T-helper 9 cell (primary cell): ENCODE measurements at regions not wholly inside any gene's neighbourhood (a gene's known extent, or its start where the extent isn't known, plus 50 kb on each side); places are given as distances from the start of the nearest gene placed in this dataset.

Experiments used
- DNase-seq: peaks from one replicate; pipeline ENCODE4 v3.0.0-alpha.2; 2020

DNA sequence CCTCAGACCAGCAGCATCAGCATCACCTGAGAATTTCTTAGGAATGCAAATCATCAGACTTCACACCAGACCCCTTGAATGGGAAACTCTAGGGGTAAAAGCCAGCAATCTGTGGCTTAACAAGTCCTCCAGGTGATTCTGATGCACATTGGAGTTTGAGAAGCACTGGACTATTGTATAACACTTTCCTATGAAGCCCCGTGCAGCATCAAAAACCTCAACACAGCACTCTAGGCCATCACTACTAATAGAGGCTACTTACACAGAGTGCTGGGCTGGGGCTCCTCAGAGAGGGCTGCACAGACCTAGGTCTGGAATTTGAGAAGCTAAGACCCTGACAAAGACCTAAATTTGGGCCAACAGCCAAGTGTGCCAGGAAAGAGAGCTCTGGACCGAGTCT, 95.7 kb upstream of the ARAP3 start:
- no peak for DNase-seq

DNA sequence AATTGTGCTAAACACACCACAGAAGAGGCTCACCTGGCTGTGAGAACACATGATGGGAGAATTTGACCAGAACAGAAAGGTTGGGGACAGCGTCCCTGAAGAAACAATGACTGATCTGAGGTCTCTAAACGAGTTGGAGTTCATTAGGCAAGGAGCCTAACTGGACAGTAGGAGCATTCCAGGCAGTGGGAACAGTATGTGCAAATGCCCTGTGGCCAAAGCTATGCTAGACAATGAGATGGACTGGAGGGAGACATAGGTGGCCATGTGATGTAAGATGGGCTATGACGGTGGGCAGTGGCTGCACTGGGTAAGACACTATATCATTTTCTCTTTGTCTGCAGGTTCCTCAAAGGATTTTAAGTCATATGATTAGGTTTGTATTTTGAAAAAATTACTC, 95.1 kb upstream of the ARAP3 start:
- DNase-seq = no peak

DNA sequence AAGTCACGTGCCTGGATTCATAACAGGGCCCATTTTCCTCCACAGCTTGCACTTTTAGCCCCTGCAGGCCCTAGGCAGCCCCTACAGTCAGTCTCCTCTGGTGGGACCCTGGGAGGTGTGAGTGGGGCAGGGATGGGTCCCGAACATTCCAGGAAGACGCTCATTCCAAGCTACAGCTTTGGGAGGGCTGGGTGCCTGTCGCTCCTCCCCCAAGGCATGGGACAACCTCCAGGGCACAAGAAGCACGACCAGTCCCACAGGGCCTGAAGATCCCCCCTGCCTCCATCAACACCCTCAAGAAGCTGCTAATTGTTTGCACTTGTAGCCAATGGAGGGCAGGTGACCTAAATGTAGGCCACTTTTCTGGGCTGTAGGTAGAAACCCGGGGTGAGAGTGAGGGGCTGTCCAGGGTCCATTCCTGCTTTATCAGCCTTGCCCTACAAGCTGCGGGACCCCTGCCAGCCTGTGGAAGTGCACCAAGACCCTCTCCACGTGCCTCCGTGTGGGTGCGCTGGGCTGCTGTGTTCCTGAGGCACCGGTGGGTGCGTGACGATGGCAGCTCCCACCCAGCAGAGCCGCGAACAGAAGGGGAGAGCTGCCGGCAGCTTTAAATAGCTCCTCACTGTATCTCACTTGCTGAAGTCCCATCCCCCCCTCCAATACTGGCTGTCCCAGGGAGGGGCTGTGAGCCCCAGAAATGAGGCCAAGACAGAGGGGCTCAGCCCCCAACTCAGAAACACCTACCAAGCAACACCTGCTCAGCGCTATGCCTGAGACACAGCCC, 91.9 kb upstream of the ARAP3 start:
- DNase-seq = no peak

DNA sequence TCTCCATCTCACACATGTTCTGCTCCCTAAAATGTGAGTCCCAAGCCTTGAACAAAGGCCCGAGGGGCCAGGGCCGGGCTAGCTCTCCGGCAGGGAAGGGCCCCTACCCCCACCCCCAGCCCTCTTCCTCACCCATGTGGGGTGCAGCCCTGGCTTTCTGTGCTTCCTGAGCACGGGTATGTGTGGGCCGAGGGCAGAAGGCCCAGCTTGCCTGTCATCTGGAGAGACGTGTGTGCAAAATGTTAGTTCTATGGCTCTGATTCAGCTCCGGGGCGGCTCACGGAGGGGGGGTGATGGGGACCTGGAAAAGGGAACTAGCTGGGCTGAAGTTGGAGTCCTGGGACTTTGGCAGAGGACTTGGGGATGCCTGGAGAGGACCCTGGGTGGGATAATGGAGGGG, 90.3 kb upstream of the ARAP3 start:
- no peak for DNase-seq

DNA sequence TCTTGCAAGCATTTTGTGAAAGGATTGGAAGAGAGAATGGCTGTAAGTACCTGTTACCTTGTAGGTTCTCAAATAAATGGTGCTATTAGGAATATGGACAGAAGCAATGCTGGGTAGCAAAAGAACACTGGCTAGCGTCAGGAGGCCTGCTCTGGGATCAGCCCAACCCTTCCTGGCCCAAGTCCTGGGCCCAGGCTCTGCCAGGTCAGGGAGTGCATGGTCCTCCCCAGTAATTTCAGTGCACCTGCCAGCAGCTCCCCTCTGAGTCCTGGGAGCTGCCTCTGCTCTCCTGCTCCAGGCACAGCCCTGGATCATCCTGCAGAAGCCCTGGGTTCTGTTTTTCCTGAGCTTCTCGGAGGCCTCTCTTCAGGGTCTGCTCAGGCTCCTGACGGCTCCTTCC, 89.5 kb upstream of the ARAP3 start:
- no peak for DNase-seq

DNA sequence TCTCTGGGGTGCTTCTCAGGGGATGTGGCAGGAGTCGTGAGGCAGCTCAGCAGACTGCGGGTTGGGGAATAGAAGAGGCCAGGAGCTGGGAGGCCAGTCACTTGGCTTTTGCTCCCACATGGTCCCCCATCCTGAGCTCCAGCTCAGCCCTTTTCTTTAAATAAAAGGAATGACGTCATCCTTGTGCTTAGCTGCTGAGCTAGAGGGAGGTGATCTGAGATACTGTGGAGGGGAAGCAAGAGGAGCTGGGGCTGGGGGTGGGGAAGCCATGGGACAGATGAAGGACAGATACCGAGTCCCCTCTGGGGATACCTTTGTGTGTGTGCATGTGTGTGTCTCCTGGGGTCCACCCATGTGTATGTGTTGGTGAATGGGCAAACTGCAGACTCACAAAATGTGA, 89.0 kb upstream of the ARAP3 start:
- DNase-seq = no peak

DNA sequence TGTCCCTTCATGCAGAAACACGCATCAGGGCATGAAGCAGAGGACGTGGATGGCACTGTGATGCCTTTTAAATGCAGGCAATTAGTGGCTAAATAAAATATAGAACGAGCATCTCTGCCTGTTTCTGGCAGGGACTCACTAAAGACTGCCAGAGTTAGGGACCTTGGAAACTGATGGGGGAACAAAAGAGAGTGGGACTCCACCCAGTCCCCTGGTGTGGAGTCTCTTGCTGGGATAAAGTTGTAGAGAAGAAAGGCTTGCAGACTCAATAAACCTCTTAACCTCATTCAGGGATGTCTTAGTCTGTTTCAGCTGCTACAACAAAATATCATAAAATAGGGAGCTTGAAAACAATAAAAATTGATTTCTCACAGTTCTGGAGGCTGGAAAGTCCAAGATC, 87.6 kb upstream of the ARAP3 start:
- DNase-seq = no peak

DNA sequence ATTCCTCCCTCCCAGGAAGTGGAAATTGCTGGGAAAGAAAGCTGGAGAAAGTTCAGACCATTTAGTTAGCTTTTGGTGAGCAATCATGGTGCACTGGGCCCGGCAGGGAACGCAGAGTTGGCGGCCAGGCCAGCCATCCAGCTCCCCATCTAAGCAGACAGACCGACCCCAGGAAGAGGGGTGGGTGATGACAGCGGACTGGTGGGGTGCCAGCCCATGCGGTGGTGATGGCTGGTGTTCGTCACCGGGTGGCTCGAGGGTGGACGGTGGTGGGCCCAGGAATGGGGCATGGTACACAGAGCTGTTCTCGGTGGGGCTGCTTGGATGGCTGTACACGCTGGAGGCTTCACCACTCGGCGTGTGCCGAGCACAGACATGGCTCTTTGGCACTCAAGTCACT, 85.6 kb upstream of the ARAP3 start:
- DNase-seq = no peak

DNA sequence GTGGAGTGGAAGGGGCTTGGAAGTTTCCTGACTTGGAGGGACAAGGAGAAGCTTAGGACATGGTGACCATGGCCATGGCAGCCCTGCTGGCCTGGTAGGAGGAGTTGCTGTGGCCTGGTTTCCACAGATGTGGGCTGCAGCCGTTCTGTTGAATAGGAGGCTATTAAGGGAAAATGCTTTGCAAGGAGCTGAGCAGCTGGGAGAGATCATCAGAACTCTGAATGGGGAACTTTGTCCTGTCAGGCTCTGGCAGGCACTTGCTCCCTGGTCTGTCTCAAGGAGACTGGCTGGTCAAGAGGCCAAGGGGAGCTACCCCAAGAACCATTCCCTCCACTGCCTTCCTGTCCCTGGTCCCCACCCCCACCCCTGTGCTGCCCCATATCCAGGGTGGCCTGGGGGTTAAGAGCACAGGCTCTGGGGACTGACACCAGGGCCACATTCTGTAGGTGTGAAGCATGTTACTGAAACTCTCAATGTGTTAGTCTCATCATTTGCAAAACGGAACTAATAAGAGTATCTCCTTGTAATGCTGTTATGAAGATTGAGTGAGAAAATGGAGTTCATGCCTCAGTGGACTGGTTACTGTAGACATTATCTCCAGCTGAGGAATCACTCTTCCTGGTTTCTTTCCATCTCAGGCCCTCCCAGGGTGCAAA, 84.0 kb upstream of the ARAP3 start:
- DNase-seq = no peak

DNA sequence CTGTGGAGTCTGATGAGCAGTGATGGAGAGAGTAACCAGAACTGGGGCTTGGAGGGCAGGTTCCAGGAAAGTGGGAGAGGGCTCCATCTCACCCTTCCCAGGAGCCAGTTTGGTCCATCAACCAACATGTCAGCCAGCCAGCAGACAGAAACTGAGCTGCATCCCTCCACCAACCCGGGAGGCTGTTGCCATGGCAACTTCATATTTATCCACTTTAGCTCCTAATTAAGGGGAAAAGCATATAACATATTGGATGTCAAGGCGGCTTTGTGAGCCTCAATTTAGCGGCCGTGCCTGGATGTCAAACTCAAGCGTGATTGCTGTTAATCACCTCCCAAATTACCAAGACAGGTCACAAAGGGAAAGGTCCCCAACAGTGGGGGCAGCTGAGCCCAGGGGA, 81.5 kb upstream of the ARAP3 start:
- DNase-seq = no peak

DNA sequence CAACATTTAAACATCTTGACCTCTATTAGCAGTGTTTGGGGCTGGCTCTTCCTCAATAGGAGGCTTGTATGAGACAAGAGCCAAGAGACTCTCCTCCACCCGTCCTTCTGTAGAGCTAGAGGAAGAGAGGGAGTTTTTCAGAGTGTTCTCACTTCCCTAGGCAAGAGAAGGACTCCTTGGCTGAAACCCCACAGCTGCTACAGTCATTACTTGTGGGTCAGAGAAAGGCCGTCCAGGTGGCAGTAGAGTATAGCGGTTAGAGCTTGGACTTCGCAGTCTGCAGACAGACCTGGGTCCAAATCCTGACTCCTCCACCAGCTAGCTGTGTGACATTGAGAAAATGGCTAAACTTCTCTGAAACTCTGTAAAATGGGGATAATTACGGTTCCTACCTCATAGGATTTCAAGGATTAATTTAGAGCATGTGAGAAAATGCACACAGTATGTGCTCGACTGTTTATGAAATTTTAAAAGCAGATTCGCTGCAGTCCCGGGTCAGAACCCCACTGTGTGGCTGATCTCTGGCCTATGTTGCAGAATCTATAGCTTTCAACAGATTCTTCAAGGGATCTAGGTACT, 80.8 kb upstream of the ARAP3 start:
- DNase-seq = no peak

DNA sequence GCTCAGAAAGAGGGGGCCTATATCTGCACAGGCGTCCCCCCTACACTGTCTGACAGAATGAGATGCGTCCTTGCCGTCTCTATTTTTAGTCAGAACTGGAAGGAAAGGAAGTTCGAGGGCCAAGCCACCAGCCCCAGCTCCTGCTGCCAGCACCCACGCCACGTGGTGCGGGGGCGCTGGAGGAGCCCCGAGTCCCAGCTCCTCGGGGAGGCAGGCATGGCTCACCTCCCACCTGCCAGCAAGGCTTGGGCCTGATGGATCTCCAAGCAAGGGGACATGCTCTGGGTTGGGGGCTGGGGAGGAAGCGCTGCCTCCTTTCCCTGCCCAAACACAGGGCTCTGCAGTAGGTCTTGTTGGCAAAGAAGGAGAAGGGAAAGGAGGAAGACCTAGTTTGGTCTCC, 80.3 kb upstream of the ARAP3 start:
- no peak for DNase-seq

DNA sequence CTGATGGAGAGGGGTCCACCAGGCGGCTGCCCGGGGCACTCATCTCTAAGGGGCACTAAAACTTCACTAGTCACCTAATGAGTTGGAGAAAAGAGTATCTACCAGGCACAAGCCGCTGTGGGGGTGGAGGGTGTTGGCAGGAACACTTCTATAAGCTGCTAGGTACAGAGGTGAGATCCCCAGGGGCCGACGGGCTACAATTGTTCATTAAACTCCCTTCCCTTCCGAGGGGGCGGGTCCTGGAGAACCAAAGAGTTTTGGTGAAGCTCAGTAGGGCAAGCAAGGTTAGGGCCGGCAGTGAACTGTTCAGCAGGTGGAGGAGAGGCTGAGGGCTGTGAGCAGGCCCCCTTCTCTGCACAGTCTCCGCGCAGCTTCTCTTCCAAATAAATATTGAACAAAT, 78.7 kb upstream of the ARAP3 start:
- no peak for DNase-seq

DNA sequence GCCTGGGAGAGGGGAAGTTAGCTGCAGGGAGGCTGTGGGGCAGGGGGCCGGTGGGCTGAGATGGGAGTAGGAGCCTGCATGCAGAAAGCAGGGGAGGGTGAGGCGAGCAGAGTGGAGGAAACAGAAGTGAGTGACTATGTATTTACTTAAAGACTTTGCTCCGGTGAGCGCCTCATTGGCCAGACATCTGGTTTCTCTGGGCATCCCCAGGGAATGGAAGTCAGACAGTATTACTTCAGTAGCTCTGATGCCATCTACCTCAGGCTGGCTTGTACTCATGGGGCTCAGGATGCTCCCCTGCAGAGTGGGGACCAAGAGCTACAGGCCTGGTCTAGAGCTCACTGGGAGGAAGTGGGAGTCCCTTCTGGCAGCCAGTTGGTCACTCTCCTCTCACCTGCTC, 78.2 kb upstream of the ARAP3 start:
- DNase-seq = no peak

DNA sequence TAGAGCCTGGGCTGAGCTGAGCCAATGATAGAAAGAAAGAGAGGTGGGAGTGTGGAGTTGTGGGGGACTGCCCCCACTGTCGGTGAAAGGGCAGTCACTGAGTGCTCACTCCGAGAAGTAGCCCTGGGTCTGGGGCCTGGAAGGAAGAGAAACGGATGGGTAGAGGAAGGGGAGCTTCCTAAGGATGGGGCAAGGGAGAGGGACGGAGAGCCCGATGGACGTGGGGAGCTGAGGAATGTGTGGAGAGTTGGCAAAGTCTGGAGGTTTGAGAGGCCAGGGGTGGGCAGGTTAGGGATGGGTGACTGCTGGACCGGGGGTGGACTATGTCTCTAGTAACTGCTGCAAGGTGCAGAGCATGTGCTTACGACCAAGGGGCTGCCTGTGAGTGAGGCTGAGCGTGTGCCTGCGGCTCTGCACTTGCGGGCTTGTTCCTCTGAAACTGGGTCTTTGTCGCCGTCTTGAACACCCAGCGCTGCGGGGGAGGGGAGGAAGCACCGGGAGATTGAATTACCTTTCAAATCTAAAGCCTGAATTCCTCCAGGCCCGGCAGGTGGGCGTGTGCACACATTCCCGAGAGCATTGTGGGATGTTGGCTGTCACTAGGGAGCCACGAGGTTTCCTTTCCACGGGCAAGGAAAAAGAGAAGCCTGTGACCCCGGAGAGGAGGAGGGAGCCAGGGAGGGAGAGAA, 76.4 kb upstream of the ARAP3 start:
- DNase-seq = no peak

DNA sequence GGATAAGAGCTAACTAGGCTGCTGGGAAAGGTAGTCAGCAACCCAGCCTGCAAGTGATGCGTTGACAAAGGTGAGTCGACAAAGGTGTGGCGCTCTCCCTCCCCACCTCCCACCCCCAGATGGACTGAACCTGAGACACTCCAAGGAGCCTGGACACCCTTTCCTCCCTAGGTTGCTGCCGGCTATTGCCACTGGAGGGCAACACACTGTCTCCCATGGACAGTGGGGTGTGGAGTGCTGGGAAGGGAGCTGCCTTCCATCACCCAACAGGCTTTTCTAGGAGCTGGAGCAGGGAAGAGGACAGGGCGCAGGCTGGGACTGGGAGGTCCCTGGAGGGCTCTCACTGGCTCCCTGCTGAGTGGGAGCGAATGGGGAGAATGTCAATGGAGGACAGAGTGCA, 75.4 kb upstream of the ARAP3 start:
- no peak for DNase-seq

DNA sequence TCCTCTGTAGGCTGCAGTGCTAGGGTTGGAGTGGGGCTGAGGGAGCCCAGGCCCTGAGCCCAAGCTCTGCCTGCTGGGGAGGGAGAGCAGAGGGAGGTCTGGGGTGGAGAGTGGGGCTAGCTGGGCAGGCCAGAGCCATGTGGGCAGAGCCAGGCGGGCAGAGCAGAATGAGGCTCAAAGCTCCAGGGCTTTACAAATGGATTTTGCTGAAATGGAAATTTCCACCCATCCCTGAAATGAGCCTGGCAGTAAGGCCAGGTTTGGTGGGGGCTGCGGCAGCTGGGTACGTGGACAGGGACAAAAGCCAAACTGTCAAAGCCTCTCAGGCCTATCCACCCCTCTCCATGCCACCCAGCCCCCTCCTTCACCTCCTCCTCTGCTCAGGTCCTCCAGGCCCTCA, 74.2 kb upstream of the ARAP3 start:
- DNase-seq = no peak

DNA sequence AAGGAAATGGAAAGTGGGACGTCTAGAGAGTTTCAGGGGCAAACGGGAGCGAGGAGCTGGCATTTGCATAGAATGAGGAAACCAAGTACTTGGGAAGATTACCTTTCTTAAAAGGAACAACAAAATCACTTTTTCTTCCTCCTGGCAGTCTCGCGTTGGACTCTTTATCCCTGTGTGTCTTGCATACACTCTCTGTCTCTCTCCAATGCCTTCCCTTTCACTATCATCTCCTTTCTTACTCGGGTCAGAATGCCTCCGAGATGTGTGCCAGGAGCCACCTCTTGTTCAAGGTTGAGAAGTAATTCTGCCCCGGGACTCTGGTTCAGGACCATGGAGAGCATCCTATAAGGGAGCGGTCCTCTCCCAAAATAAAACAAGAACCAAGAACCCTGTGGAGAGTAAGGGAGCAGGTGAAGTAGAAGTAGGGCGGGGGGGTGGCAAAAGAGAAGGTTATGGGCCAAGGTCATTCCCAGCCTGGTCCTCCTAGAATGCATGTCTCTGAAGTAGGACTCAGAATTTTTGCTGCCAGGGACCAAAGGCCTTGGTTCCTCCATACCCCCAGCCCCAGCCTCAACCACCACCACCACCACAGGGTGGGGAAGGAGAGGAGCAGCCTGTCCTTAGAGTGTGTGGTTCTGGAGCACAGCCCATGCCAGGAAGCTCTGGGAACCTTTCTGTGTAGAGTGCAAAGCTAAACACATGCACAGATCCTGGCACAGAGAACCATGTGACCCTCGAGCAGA, 72.1 kb upstream of the ARAP3 start:
- no peak for DNase-seq

DNA sequence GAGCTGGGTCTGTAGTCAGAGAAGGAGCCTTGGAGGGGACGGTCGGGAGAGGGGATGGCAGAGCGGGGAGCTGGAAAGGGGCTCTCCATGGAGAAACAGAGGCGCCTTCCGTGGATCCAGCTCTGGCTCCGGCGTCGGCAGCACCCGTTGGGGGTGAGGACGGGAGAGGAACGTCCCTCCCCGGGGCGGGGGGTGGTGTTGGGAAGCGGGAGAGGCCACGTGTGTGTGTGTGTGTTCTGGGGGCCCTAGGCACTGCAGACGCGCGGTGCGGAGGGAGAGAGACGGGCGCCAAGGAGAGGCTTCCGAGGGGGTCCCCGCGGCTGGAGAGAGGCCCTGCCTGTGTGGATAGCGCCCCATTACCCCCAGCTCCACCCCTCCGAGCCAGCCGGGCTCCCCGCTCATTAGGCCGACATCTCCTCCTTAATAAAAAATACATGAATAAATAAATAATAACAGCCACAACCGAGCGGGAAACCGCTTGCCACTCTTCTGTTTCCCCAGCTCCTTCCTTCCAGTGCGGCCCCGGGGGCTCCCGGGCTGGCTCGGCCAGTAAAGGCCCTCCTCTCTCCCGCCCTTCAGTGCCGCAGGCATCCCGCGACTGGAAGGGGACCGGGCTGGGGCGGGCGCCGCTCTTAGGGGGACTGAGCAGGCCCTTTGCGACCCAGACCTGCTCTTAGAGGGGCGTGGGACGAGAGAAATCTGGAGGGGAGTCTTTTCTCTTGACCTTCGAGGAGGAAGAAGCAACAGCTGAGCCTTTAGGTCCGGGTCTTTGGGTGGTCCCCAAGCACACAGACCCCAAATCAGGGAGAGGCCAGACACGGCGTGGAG, 71.3 kb upstream of the ARAP3 start:
- no peak for DNase-seq

DNA sequence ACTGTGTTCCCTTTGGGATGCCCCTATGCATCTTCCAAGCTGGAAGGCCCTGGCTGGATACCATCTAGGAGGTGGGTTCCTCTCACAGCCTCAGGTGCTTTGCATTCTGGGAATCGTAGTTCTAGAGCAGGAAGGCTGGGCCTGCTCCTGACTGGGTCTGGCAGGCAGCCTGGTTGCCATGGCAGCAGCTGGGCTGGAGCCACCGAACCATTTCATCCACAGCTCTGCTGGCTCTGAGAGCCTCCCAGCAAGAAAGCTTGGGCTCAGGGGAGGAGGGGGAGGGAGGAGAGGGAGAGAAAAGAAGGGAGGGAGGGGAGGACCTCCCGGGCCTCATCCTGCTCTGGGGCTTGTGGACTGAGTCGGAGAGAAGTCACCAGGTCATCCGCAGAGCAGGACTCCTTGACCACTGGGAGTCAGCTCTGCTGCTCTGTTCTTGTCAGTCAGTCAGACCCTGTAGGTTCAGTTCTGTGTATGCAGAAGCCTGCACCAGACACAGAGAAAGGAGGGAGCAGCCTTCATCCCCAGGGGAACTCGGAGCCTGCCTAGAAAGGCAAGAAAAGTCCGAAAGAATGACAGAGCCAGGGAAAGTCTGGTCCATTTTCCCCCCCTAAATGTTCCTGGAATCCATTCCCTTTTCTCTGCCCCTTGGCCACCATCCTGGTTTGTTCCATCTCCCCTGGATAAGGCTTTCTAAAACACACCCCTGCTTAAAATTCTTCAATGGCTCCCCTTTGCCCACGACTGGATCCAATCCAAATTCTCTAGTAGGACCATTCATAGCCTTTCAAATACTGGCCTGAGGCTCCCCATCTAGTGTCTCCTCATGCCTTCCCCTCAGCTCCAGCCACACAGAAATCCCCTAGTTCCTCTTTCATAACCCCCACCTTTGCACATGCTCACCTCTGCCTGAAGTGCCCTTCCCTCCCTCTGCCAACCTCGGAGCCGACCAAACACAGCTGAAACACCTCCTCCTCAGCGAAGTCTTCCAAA, 65.4 kb upstream of the ARAP3 start:
- no peak for DNase-seq

DNA sequence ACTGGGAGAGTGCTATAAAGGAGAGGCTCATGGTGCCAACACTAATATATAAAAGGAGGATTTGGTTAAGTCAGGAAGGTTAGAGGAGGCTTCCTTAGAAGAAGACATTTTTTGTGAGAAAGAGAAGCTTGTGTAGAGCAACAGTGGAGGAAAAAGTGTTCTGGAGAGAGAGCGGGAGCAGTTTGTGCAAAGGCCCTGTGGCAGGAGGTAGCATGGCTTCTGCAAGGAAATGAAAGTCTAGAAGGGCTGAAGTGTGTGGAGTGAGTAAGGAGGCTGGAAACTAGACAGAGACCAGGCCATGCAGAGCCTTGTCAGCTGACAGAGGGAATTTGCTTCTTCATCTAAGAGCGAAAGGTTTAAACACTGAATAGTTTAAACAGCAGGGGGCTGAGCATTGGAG, 64.4 kb upstream of the ARAP3 start:
- no peak for DNase-seq
